C4-2B (cell line): ENCODE measurements at regions not wholly inside any gene's neighbourhood (a gene's known extent, or its start where the extent isn't known, plus 50 kb on each side); places are given as distances from the start of the nearest gene placed in this dataset.

Experiments used
- ZFX ChIP-seq: fragments of 450-650 bp; IDR thresholded peaks from 2 replicates; pipeline ENCODE4 v1.6.1; 2017
- TF ChIP-seq, protein P1 (sequence below): fragments of 450-650 bp; conservative IDR thresholded peaks from 2 replicates; pipeline ENCODE4 v1.5.1; 2017; ENCODE audit warnings: mild to moderate bottlenecking

DNA sequence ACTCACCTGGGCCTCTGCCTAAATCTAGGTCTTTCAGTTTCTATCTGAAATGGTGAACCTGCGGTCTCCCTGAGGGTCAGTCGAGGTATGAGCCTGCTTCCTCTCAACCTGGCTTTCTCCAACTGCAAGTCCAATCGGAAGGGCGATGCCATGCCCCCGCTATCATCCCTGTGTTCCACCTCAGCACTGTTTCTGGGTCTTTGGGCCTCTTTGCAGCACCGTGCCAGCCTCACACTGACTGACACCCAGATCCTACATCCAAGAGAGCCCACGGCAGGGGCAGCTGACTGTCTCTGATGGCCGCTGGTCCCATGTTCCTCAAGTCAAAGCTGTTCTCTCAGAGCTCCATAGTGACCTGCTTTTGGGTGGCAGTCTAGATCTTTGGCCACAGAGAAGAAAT lies 120.7 kb downstream of the PAPOLA start:
- TF ChIP-seq, protein P1, sequence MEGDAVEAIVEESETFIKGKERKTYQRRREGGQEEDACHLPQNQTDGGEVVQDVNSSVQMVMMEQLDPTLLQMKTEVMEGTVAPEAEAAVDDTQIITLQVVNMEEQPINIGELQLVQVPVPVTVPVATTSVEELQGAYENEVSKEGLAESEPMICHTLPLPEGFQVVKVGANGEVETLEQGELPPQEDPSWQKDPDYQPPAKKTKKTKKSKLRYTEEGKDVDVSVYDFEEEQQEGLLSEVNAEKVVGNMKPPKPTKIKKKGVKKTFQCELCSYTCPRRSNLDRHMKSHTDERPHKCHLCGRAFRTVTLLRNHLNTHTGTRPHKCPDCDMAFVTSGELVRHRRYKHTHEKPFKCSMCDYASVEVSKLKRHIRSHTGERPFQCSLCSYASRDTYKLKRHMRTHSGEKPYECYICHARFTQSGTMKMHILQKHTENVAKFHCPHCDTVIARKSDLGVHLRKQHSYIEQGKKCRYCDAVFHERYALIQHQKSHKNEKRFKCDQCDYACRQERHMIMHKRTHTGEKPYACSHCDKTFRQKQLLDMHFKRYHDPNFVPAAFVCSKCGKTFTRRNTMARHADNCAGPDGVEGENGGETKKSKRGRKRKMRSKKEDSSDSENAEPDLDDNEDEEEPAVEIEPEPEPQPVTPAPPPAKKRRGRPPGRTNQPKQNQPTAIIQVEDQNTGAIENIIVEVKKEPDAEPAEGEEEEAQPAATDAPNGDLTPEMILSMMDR, result no peak
- TF ChIP-seq ZFX, result no peak
